T1000 (cell line): ENCODE measurements at regions not wholly inside any gene's neighbourhood (a gene's known extent, or its start where the extent isn't known, plus 50 kb on each side); places are given as distances from the start of the nearest gene placed in this dataset.

Source experiments
- DNase-seq: peaks from one replicate; lab custom pipeline; 2025; ENCODE audit warnings: mixed read lengths; lab: John Stamatoyannopoulos, UW

DNA sequence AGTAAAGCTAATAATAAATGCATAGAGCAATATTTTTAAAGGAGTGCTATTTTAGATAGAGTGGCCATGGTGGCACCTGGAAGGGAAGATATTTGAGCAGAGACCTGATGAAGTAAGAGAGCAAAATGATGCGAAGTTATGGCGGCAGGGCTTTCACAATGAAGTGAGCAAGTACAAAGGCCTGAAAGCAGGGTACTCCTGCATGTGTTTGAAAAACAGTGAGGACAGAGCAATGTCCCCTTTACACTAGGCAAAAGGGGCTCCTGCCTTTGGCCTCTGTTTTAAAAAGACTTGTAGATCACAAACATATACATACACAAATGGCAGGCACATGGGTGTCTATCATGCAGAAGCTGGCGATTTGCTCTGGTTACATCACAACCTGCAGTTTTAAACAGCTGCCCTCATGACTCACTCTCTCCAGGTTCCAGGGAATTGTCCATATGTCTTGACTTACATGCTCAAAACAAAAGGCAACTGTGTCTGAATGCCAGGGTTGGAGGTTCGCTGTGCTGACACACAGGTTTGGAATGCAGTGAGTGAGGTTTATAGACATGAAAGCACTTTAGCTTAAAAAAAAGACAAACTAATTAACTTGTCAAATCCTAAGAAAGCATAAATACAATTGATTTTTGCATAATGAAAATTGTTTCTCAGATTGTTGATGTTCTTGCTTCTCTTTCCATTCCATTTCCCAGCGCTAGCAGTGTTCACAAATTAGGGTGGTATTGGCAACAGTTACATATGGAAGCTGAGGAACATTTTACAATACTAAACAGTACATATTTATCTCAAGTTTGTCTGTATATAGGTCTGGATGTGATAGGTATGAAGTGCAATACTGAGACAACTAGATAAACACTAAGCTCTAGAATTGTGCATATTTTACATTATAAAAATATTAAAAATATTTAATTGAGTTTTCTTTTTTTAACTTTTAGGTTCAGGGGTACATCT, 313.9 kb downstream of the BARHL2 start:
- peak; percentile 85 for DNase-seq

DNA sequence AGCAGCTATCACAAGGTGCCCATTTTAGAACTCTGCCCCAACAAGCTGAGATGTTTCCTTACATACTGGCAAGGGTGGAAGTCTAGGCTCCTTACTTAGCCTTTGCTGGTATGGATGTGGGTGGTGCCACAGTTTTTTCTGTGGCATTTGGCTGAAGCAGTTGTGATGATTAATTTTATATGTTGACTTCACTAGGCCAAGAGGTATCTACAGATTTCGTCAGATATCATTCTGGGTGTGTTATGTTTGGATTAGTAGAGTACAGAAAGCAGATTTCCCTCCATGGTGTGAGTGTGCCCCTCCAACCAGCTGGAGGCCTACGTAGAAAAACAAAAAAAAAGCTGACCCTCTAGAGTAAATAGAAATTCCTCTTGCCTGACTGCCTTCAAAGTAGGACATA, 317.0 kb downstream of the BARHL2 start:
- DNase-seq, result peak; percentile 13

DNA sequence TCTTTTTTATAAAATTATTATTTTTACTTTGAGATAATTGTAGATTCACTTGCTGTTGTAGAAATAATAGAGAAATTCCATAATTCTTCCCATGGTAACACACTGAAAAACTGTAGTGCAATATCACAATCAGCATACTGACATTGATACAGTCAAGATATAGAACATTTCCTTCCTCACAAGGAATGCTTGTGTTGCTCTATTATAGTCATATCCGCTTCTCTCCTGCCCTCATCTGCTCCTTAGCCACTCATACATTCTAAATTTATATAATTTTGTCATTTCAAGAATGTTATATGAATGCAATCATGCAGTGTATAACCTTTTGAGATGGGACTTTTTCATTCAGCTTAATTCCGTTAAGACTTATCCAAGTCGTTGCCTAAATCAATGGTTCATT, 320.2 kb downstream of the BARHL2 start:
- DNase-seq, result no peak

DNA sequence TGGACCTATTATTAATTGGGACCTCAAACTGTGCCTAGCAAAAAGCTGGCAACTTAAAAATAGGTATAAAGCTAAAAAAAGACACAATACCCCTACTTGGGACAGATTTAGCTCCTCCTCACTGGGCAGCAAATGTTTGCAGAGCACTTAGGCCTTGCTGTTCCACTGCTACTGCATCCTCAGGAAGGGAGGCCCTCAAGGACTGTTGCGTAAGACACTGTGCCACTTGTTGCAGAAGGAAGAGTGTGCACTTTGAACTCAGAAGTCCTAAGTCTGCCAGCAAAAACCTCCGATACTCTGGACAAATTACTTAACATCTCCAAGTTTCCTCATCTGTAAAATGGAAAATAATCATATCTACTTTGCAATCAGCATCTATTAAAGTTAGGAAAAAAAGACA, 322.9 kb downstream of the BARHL2 start:
- DNase-seq, result no peak

DNA sequence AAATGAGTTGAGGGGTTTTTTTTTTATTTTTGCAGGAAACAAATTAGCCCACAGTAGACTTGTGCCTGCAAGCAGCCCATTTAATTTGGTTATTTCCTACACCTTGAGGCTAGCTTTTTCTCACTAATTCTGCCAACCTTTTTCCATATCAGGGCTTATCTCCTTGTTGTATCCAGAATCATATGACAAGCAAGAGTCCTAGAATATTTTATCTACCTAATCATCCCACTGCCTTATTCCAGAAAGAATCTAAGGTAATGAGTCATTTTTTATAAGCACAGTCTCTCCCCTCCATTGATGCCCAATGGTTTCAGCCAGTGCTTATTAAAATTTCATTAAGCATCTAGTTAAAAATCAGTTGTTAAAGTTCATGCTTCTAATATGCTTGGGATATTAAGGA, 324.1 kb downstream of the BARHL2 start:
- DNase-seq, result no peak

DNA sequence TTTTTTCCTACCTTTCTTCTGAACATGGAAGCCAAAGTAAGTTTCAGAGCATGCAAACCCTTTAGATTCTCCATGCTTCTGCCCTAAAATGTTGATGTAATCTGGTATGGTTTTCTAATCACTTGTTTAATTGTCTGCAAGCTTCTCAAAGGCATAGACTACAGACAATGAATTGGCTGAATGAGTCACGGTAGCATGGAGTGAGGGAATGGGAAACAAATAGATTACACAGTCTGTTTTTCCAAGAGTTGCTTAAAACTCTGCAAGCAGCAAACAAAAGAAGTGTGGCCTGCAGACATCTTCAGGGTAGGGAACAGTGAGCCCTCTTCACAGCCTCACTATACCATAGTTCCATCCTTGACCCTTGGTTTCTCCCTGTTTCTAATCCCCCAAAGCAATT, 326.0 kb downstream of the BARHL2 start:
- no peak for DNase-seq

DNA sequence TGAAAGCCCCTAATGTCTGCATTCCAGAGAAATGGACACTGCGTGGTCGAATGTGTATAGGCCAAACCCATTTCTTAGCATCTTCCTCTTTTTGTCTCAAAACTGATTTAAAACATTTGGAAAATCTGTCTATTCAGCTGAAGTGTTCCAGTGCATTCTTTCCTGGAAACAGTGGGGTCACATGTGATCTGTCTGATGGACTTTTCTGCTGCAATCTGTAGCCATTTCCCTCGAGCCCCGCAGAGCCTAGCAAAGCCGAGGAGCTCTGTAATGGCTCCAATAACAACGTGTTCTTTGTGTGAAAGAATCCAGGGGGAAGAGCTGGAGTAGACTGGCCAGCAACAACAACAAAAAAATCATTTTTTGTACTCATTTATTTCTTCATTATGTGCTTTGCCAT, 329.3 kb downstream of the BARHL2 start:
- DNase-seq, result no peak

DNA sequence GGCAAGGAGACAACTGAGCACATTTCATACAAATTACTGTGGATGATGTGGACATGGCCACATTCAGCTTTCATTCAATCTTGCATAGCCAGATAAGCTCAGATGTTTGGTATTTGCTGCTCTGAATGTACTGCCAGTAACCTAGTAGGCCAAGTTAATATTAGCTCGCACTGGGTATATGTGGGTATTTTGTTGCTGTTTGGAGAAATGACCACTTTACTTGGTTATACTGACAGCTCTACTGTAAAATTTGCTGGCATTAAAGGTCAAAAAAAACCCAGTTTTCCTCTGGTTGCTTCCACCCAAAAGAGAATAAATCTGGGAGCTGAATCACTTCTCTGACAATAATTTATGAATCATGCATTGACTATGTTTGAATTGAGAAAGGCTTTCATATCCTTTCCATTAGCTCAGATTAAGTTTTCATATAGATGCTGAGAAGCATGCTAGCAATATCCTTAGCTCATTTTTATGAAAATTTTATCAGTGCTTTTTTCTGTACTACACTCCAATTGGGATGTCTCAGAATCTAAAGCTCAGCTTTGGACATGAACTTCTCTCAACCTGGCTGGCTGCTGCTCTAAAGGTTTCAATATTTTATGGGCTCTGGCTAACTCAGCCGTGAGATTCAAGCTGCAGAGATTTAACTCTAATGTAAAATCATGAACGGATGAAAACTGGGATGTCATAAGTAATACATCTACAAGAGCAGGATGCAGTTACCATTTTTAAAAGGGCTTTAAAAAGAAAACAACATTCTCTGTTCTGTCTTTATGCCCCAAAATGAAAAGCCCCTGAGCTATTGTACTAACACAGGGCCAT, 330.0 kb downstream of the BARHL2 start:
- no peak for DNase-seq

DNA sequence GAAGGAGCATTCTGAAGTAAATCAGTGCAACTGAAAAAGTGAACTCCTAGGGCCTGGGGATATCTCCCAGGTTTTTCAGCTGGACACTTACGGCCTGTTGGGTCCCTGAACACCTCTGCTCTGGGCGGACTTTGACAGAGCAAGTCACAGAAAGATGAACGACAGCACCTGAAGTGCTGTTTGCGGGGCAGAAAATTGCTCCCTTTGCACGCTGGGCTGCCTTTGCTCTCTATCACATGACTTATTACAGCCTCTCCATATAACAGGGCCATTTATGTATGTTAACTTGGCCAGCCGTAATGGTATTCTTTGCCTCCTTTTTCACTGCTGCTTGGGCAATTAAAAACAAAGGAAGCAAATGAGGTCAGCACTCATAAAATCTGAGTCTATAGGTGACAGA, 332.9 kb downstream of the BARHL2 start:
- DNase-seq, result no peak

DNA sequence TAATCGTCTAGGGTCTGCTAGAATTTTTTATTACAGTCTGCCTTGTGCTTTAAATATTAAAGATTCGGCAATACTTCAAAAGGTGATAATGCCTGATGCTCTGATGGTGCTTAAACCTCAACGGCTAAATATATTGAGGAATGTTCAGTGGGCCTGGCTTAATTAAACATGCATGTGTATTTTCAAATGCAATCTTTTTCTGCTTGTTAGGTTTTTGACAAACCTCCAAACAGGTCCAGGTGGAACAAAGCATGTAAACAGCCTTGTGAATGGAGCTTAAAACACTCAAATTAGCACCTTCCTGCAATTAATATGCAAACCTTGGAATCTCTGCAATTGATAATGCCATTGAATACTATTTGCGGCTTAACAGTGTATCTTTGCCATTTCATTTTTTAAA, 334.9 kb downstream of the BARHL2 start:
- DNase-seq, result no peak

DNA sequence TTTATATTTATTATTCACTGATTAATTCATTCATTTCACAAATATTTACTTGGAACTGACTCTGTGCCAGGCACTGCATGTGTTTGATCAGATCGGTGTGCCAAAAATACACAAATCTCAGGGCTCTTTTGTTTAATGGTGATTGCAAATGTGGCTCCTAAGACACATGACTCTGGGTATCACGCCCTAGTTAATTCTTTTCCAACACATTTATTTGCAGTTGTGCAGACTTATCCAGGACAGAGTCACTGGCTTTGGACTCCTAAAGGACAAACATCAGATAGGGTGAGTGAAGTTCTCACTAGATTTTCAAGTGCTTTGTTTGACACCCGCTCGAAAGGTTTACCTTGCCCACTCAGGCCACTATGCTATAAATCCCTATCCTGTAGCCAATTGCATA, 335.5 kb downstream of the BARHL2 start:
- DNase-seq, result no peak

DNA sequence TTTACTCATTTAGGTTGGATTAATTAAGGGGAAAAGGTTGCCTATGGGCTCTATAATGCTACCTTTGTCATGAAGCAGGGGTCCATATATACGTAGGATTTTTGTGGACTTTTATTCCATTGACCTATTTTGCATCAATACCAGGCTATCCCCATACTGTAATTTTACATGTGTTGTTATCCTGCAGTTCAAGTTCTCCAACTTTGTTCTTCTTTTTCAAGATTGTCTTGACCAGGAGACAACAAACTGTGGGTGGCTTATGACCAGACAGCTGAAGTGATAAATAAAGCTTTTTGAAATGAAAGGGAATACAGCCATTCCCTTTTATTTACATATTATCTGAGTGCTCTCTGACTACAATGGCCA, 345.7 kb downstream of the BARHL2 start:
- no peak for DNase-seq

DNA sequence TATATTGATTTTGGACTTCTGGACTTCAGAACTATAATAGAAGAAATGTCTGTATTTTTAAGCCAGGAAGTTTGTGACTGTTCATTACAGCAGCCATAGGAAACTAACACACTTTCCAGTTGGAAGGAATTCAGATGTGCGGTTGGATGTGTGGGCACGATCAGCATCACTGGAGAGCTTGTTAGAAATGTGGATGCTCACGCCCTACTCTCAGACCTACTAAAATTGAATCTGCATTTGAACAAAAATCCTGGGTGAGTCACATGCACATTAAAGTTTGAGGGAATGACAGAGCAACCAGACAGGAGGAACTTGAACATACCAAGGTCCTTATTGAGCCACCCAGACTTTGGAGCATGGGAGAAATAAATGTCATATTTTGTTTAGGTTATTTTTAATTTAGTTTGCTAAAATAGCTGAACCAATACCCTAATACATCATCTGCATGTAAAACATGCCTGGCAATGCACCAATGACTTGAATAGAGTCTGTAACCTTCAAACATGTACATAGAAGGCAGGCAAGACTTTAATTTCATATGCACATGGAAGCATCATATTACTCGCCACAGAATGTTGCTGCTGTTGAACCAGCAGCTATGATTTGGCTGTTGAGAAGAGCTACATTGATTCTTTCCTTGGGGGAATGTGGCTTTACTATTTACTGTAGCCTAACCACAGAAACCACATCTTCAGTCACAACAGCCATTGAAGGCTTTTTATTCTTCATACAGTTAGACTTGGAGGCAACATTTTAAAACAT, 346.2 kb downstream of the BARHL2 start:
- no peak for DNase-seq

DNA sequence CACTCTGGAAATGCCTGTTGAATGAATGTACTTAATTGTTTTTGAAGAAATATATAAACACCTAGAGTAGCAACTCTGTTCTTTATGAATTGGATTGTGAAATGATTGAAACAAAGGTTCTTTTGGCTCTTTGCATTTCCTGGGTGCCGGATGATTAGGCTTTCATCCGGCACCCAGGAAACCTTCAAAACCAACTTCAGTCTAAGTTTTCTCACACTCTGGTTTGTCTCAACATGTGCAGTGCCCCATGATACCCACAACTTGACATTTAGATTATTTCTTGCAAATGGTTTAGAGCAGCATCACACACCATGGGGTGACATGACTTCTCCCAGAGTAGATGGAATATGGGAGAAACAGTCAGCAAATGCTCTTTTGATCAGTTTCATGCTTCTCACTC, 354.9 kb downstream of the BARHL2 start:
- DNase-seq, result no peak

DNA sequence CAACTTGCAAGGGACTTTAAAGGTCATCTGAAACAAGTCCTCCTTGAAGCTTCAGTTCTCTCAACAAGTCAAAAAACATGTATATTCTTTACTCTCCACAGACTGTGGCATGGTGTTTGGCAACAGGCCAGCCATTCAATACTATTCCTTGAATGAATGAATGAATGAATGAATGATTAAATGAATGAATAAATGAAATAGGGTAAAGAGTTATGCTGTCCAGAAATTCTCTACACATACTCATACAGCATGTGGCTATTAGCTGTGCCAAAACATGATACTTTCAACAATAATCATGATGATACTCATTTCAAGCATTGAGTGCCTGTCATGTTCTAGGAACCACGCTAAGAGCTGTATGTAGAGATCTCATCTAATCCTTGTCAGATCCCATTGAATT, 356.1 kb downstream of the BARHL2 start:
- no peak for DNase-seq

DNA sequence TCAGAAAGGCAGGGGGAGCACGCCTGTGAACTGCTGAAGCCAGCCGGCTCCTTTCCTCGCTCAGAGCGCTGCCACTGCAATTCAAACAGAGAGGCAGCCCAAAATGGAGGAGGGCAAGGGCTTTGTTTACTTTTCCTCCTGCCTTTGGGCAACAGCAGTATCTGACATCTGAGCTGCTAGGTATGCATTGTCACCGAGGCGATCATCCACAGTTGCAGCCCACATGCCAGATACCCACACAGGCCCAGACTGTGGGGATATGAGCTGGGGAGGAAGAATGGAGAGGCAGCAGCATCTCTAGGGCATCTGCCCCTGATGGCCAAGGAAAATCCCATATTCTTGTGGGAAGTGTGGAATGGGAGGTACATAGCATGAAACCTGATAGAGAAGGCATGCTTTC, 357.1 kb downstream of the BARHL2 start:
- no peak for DNase-seq

DNA sequence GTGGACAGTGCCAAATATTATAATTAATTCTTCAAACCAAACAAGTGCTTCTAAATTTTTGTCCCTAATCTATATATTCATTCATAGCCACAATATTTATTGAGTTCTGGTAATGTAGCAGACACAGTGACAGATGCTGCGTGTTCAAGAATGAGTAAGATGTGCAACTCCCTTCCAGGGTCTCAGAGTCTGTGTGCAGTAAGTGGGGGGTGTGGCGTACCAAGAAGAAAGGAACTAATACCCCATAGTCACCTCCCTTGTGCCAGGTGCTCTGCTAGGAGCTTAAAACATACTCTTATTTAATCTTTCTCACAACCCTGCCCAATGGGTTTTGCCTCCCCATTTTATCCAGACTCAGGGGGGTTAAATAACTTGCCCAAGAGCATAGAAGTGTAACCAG, 358.7 kb downstream of the BARHL2 start:
- no peak for DNase-seq

DNA sequence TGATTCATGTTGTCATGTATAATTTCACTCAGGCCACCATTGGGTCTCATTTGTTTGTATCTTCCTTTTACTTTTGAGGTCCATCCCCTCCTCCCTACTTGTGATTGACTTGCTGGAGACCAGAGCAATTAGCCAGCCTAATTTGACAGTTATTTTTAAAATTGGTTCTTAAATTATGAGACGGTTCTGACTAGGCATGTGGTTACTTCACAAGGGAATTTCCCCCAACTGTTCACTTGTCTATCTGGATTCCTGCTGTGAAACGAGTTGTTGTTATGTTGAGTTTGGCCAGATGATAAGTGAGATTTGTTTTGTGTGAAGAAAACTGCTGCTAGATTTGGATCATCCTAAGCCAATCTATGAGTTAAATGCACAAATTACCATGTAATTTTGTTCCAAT, 359.1 kb downstream of the BARHL2 start:
- DNase-seq, result no peak

DNA sequence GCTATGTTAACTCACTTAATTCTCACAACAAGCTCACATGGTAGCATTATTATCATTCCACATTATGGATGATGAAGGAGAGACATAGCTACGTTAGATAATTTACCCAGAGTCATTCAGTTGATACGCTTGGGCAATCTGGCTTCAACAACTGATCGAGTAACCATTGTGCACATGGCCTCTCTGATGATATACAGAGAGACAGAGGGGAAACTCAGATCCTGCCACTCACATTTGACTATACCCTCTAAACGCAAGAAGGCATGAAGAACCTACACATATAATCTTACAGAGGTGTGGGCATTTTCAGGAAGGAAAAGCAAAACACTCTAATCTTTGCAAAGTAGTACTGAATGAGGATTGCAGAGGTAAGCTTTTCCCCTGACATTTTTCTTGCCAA, 360.1 kb downstream of the BARHL2 start:
- no peak for DNase-seq

DNA sequence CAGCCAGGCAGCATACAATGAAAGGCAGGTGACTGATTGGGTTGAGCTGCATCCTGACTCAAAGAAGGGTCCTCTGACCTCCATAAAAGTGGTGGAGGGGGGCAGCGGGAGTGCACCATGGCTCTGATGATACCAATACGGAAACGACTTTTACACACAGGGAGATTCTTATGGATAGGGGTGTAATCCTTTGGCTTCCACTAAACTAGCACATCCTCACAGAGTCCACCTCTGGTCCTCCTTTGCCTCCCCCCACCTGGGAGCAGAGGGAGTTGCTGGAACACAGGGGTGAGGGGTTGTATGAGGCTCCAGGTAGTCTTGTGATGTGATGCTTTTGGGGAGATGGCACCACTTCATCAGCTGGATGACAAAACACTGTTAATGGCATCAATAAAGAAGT, 361.0 kb downstream of the BARHL2 start:
- DNase-seq, result no peak

DNA sequence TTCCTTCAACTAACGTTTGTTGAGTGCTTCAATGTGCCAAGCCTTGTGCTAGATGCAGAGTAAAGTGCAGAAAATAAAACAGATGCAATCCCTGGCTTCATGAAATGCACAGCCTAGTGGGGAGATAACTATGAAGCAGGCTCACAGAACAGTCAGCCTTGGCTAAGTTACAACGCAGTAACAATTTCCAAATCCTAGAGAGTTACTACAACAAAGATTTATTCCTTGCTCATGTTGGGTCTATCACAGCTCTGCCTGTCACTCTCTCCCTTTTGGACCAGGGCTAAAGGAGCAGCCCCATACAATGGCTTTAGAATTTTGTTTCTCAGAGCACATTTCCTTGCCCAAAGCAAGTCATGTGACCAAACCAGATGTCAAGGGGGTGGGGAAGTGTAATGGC, 359.8 kb downstream of the ZNF326 start:
- DNase-seq, result no peak

DNA sequence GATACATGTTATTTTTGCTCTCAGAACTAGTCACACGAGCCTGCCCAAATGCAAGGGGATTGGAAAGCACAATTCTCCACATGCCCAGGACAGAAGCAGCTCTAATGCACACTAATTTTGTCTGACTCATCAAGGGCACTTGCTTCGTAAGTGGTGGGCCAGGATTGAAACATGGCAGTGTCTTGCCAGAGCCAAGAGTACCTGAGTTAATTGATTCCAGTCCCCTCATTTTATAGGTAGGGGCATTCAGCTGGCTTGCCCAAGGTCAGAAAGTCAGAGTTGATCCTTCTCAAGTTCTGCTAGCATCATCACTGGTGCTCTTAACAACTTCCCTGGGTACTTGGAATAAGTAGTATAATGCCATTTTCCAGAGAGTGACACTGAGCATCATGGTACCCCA, 356.1 kb downstream of the ZNF326 start:
- DNase-seq, result no peak

DNA sequence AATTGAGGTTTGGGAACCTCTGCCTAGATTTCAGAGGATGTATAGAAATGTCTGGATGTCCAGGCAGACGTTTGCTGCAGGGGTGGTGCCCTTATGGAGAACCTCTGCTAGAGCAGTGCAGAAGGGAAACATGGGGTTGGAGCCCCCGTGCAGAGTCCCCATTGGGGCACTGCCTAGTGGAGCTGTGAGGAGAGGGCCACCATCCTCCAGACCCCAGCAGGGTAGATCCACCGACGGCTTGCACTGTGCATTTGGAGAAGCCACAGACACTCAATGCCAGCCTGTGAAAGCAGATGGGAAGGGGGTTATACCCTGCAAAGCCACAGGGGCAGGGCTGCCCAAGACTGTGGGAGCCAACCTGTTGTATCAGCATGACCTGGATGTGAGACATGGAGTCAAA, 354.6 kb downstream of the ZNF326 start:
- no peak for DNase-seq
